HCT116 (cell line): ENCODE measurements at regions not wholly inside any gene's neighbourhood (a gene's known extent, or its start where the extent isn't known, plus 50 kb on each side); places are given as distances from the start of the nearest gene placed in this dataset.

ENCODE experiments used
- CEBPB ChIP-seq: IDR thresholded peaks from 2 replicates; pipeline ENCODE4 v1.6.1; 2012; ENCODE audit warnings: low read depth
- JUND ChIP-seq: IDR thresholded peaks from 2 replicates; pipeline ENCODE4 v1.6.1; 2012
- POLR2AphosphoS5 ChIP-seq: IDR thresholded peaks from 2 replicates; pipeline ENCODE4 v1.6.1; 2011; ENCODE audit warnings: mild to moderate bottlenecking, low read depth, low read length, moderate library complexity
- TF ChIP-seq, protein P1 (sequence below), 3 experiments: fragments of 200-600 bp in 1 of 3; sonication (generic) in 1 of 3; IDR thresholded peaks in 2 of 3; conservative IDR thresholded peaks in 1 of 3; 2 replicates each; pipeline ENCODE4 v1.5.1; 2012 to 2017; ENCODE audit warnings: low read depth in 2 of 3, low read length in 2 of 3, antibody characterized with exemption in 1 of 3, borderline replicate concordance in 1 of 3, control low read depth in 1 of 3, mild to moderate bottlenecking in 1 of 3, mixed read lengths in 1 of 3, mixed run types in 1 of 3, moderate library complexity in 1 of 3; ENCODE audit not compliant: insufficient read depth in 1 of 3

DNA sequence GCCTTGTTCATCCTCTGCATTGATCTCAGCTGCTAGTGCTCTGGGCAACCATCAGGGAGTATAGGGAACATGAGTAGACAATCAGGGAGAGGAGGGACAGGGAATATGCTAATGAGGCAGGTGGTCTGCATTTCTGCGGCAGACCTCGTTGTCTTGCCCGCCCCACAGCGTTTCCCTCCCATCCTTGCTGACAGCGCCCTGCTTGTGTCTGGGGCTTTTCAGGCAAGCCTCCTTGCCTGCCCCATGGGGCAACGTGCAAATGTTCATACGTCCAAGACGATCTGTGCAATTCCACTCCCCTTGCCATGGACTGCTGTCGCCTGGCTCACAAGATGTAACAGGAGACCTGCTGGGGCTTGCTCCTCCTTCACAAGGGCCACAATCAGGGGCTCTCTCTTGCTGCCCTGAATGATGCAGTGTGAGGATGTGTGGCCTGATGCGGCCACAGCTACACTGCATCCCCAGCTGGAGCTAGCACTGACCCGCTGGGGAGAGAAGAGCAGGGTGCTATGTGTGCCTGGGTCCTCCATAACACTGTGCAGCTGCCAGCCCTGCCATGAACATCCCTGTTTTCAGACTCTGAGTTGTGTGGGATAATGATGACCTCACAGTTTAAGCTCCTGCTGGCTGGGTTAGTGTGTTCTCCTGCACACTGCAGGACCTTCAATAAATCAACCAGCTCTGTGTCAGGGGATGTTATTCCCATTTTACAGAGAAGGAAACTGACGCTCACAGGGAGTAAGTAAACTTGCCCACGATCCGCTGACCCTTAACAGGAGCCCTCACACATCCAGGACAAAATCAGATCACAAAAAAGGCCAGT lies 211.3 kb downstream of the KLF13 start:
- TF ChIP-seq, protein P1, sequence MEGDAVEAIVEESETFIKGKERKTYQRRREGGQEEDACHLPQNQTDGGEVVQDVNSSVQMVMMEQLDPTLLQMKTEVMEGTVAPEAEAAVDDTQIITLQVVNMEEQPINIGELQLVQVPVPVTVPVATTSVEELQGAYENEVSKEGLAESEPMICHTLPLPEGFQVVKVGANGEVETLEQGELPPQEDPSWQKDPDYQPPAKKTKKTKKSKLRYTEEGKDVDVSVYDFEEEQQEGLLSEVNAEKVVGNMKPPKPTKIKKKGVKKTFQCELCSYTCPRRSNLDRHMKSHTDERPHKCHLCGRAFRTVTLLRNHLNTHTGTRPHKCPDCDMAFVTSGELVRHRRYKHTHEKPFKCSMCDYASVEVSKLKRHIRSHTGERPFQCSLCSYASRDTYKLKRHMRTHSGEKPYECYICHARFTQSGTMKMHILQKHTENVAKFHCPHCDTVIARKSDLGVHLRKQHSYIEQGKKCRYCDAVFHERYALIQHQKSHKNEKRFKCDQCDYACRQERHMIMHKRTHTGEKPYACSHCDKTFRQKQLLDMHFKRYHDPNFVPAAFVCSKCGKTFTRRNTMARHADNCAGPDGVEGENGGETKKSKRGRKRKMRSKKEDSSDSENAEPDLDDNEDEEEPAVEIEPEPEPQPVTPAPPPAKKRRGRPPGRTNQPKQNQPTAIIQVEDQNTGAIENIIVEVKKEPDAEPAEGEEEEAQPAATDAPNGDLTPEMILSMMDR (IDR thresholded peaks at IDR 0.05 in 2 of 3, conservative IDR thresholded peaks at IDR 0.05 in 1 of 3; ENCODE audit: borderline replicate concordance in 1 of 3, insufficient read depth in 1 of 3, low read depth in 2 of 3, low read length in 2 of 3), result no peak
- TF ChIP-seq JUND (no peak), POLR2AphosphoS5 (no peak), CEBPB (no peak)
